HG02852 (cell line): ENCODE measurements at regions not wholly inside any gene's neighbourhood (a gene's known extent, or its start where the extent isn't known, plus 50 kb on each side); places are given as distances from the start of the nearest gene placed in this dataset.
"Not testable (repeated sequence)": the region's sequence is repeated elsewhere in the genome, so short reads cannot be mapped to it uniquely, and the experiment has no call there.

Experiments
- ATAC-seq: cut with Tn5 transposase; IDR thresholded peaks from one replicate; pipeline ENCODE4 v1.9.1; 2021; ENCODE audit warnings: mild to moderate bottlenecking, moderate library complexity; ENCODE audit not compliant: unreplicated experiment

DNA sequence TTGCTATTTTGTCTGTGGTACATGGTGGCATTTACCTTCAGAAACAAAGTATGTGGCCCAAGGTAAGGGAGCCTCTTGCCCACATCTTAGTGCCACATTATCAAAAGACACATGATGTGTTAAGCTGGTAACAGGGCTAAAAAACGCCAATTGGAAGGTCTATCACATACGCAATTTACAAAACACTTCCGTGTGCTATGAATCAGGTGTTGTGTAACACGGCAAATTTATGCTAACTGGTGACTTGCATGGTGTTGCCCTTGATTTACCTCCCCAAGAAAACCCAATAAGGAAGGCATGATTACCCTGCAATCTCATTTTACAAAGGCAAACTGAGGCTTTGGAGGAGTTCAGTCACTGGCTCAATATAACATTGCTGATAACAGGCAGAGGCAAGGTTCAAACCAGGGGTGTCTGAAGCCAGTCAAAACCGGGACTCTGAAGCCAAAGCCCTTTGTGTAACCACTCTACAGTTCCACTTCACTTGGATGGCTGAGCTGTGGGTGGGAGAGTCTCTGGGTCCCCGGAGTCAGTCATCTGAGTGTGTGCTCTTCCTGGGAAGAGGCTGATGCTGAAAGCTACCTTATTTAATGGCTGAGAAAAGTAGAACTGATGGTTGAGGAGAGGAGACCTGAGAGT lies 103.9 kb upstream of the BCL6 start:
- ATAC-seq, result no peak

DNA sequence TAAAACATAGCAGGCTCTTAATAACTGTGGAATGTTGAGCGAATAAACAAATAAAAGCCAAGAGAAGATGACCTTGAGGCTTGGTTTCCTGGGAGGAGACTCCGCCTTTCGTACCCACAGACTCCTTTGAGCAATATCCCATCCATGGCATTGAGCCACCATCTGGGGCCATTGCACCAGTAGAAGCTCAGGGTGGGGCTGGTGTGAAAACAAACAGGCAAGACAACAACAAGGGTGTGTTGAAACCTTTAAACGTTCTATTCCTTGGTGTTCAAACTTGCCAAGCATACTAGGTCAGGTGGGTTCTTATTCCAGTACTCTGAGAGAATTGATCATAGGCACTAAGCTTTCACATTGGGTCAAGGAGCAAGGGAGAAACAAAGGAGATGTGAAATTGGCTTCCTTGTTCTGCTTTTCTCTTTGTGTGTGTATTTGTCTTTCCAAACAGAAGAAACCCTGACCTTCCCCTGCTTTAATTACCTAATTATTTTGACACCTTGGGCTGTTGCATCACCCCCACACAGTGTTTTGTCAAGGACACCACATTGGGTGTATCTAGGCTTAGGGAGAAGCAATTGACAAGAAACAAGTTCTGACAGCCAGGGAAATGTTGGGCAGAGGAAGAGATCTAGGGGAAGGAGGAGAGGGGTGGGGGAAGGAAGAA lies 105.1 kb upstream of the BCL6 start:
- ATAC-seq, result no peak

DNA sequence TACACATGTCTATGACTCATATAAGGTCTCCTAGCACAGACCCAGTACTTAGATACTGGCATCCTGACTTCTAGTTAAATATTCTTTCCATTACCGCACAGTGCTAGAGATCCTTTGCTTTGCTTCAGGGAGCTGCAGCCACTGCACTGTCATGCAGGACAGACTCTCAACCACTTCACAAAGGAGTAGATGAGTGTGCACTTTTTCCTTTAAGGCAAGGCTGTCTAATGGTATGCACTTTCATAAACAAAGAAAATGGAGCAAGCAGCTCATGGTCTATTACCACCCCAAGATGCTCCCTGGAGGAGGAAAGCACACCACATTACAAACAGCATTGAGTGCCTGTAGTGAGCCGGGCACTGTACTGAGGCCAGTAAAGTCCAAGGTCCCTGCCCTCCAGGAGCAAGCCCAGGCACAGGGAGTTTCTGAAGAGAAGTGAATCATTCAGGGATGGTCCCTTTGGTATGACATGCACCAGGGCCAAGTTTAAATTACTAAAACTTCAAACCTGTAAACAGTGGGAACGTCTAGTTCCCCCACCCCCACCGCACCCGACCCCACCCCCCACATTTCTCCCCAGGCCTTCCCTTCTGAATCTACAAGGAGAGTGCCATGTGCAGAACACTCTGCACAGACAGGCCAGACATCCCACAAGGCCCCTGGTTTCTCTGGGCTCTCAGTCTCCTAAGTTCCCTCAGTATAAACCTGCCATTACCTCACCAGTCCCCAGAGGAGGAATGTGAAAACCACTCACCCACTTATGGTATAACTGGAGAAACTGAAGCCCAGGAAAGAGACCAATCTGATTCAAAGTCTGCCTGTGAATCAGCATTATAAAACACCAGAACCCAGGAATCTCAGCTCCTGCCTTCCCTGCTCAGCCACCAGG lies 107.8 kb upstream of the BCL6 start:
- no peak for ATAC-seq

DNA sequence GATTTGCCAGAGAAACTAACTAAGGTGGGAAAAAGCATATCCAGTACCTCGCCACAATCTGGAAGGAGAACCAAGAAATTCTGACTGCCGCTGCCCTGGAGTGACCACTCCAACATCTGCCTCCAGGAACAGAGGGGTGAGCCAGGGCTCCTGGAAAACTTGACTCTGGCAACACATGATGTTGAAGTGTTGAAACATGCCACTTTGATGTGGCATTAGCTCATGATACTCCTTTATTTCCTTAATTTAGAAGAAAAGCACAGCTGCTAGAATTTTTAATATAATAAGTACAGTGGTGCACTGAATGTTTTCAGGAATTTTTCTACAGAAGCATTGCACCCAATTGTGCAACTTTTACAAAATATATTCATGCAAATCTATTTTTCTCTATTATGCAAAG lies 109.9 kb upstream of the BCL6 start:
- ATAC-seq, result no peak

DNA sequence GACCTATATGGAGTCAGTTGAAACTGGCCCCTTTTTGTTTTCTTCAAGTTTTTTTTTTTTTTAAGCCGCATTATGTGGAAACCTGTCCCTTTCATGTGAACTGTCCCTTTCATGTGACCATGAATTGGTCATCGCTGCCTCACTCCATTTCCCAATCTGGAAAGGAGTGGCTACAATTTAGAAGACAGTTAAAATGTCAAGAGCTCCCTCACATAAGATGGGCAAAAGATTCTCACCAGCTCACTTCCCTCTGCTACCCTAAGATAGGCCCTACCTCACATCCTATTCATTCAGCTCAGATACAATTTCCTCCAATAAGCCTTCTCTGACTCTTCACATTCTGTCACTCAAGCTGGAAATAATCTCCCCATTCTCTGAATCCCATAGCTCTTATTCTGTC lies 111.3 kb upstream of the BCL6 start:
- no peak for ATAC-seq

DNA sequence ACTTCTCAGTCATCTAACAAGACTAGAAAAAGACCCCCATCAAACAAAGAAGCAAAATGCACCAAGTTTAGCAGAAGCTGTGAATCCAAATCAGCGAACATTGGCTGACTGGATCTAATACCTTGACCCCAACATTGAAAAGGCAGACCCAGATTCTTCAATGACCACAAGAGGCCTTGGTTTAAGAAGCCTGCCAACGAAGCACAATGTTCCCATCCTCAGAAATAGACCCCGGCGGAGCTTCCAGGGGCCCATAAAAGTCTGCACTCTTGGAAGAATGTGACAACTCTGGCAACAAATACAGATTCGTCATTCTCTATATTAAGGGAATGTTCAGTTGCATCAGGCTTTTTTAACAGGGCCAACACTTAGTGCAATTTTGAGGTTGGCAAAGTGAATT lies 112.8 kb upstream of the BCL6 start:
- ATAC-seq, result no peak

DNA sequence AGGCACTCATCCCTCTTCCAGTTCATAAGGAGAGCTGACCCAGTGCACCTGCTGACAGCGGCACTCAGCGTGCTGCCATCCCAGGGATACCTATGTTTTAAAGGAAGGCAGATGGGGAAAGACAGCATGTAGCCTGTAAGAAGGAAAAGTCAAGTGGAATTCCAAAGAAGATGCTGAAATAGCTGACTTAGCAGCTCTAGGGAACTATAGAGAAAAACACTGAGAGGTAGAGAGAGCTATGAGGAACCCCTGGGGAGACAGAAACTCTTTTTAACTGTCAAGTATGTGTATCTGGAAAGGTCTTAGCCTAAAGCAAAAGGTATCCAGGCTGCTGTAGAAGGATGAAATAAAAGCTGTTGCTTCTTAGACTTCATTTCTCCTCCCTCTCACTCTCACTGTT lies 113.4 kb upstream of the BCL6 start:
- ATAC-seq, result no peak

DNA sequence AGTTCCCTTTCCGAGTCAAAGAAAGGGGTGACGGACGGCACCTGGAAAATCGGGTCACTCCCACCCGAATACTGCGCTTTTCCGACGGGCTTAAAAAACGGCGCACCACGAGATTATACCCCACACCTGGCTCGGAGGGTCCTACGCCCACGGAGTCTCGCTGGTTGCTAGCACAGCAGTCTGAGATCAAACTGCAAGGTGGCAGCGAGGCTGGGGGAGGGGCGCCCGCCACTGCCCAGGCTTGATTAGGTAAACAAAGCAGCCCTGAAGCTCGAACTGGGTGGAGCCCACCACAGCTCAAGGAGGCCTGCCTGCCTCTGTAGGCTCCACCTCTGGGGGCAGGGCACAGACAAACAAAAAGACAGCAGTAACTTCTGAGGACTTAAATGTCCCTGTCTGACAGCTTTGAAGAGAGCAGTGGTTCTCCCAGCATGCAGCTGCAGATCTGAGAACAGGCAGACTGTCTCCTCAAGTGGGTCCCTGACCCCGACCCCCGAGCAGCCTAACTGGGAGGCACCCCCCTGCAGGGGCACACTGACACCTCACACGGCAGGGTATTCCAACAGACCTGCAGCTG lies 117.5 kb upstream of the BCL6 start:
- not testable (repeated sequence) for ATAC-seq

DNA sequence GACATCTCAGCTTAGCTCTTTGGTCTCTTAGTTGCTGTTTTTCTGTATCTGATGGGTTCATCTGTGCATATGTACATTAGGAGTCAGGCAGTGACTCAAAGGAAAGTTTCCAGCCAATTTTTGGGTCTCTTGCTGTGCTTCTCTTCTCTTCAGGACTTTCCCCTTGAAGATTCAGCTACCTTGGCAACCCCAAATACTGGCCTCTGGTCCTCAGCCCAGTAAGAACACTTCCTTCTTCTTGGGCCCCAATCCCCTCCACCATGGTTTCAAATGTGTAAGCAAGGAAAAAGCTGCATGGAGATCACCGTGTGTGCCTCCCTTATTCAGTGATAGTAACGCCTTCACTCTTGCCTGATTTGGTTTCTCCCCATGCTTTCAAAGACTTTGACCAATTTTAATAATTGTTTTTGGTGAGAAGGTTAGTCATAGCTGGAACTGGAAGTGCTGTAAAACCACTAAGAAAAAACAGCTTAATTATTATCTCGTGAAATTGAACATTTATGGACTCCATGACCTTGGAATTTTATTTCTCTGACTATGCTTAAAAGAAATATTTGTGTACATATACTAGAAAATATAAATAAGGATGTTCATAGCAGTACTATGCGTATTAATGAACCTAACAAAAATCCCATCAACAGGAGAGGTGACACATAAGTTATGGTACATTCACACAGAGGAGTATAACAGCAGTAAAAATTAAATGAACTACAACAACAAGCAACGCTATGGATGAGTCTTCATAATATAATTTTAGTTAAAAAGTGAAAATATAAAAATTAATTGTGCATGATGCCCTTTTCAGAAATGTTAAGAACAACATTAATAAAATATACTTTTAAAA lies 125.3 kb upstream of the BCL6 start:
- peak; percentile 70 for ATAC-seq

DNA sequence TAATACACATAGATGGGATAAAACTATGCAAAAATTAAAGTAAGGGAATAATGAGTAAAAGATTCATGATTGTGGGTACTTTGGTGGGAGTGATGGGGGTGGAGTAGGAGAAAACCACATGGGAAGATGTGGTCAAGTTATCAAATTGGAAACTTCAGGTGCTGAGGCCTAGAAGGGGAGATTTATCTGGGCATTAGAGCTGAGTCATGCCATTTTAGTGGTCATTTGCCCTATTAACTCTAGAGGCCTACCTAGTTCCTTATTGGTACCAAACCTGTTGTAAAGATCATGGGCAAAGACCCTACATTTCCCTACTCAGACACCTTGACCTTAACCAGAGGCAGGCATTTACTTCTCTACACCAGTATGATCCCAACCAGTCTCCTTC lies 125.9 kb upstream of the BCL6 start:
- no peak for ATAC-seq

DNA sequence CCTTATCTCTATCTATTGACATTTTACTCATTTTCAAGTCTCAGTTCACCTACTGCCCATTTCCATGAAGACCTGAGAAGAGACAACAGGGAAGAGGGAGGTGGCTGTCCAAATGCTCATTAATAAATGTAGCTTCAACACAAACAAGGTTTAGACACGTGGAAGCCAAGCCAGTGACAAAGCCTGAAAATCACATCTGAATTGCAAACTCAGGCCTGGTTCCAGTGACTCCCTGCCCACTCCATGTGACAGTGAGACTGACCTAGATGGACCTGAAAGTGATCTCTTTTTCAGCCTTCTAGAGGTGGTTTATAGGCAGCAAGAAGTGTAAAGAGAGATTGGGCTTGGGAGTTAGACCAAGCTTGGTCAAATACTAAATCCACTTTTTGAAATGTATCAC lies 126.6 kb upstream of the BCL6 start:
- no peak for ATAC-seq

DNA sequence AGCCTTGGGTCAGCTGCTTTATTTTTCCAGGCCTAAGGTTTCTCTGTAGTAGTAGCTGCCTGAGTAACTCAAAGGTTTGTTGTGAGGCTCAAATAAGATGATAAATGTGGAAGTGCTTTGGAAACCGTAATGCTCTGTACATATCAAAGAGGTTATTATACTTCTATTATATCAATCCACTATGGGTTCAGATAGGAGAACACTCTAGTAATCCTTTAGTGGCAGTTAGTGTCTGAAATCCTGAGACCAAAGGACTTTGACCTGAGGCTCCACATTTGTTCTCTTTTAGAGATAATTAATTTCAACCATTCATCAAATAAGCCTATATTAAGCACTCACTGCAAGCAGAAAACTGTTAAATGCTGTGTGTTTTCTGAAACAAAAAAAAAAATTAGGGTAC lies 128.6 kb upstream of the BCL6 start:
- ATAC-seq, result no peak

DNA sequence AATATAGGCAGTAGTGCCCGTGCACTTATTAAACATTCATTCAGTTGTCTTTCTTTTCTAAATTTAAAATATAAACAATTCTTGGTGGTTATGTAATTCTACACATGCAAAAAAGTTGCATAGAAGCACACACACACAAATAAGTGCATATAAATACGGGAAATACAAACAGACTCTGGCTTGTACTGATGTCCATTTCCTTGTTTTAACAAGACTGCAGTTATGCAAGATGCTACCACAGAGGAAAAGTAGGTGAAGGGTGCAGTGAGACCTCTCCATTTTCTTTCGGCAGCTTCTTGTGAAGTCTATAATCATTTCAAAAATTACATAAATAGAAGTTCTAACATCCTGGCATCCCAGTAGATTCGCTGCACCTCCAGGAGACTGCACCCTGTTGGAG lies 130.6 kb upstream of the BCL6 start:
- ATAC-seq, result no peak

DNA sequence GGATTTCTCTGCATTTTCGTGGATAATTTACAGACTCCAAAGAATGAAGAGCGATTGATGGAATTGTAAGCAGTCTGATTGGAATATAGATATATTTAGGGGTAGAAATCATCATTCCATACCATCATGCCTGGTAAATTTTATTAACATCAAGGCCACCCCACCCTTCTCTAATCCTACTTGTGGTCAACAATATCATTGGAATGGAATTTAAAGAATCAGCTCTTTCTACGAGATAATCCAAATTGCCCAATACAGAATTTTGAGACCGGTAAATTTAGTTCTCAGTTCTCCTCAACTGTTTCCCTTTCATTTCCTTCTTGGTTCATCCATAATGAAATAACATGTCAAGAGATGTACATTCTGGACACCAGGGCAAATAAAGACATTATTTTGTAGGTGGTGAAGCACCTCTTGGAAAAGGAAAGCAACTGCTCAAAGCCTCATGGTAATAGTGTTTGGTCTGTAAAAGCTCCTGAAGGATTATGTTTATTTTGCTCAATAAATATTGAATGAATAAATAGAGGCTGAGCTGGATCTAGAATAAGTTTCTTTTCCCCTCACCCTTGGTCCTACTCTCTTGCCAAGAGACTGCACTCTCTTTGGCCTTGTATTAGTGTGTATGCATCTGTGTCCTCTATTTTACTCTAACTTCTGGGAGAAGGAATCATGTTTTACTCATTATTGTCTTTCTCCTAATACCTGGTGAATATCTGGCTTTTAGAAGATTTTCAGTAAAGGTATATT lies 133.7 kb upstream of the BCL6 start:
- no peak for ATAC-seq

DNA sequence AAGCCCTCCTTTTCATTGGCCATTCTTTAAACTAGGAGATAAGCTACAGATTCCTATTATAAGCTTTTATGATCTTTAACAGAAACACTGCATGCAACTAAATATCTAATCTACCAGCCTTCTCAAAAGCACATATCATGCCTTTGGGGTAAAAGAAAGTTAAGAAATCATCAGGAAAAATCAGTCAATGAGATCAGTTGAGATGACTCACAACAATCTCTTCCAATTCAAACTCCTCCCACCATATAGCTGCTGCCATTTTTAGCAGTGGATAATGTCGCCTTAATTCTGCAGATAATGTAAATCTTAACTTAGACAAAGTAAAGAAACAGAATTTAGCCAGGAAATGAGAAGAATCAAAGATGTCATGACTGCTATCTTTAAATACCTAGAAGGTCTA lies 135.2 kb upstream of the BCL6 start:
- ATAC-seq, result no peak

DNA sequence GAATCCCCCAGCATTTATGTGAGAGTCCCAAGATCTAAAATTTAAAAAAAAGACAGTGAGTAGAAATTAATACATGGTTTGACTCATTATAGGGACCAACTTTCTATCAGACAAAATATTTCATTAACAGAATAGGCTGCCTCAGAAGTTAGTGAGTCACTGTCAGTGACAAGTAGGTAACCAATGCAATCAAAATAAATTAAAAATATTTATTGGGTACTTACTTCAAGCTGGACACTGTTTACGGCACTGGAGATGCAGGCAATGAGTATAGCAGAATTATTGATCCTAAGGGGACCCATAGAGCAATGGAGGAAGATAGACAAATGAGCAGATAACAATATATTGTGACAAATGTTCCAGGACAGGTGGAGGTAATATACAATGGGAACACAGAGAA lies 135.6 kb upstream of the BCL6 start:
- ATAC-seq, result no peak

DNA sequence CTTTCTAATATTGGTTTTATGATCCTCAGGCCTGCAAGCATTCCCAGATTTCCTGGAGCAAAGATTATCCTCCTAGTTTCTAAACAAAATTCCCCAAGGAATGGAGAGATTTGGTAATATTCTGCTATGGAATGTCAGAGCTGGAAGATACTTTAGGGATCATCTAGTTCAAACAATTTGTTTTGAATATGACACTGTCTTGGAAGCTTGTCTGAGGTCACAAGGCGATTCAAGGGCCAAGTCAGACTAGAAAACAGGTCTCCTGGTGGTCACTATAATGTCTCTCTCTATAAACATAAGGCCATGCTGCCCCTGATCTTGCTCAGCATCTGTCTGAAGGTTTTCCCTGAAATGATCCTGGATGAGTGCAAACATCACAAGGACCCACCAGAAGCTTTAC lies 143.4 kb upstream of the BCL6 start:
- ATAC-seq, result no peak

DNA sequence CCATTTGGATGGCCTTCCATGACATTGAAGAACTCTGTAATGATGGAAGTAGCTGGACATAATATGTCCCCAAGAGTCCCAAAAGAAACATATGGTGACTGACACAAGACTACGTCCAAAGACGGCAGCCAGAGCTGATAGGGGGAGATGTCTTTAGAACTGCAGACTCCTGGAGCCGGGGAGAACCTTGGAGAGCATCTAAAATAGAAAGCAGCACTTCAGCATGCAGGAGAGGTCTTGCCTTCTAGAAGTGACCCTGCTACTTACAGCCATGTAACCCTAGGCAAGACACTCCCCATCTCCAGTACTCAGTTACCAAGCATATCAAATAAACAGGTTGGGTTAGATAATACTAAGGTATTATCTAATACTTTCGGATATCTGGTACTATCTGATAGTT lies 143.8 kb upstream of the BCL6 start:
- ATAC-seq, result no peak

DNA sequence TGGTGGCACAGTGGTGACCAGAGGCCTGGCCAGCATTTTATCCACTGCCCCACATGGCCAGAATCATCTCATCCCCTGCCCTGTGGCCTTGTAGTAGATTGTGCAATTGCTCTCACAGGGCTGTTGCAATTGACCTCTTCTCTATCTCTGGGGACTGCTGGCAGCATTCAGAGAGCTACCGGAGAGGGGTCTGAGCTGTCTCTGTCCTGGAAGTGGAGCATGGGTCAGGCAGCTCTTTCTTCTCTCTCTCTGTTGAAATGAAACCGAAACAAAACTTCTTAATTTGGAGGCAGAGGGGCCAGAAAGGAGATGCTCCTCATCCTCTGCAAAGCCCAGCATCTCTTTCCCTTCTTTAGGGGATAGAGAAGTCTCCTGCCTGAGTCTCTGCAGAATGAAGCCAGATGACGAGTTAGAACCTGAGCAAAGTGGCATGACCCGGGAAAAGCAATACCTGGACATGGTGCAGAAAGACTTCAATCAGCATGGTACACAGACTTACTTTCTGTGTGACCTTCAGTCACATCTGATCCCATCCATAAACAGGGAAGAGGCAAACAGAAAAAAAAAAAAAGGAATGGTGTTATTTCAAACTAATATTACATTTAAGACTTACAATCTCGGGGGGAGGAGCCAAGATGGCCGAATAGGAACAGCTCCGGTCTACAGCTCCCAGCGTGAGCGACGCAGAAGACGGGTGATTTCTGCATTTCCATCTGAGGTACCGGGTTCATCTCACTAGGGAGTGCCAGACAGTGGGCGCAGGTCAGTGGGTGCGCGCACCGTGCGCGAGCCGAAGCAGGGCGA lies 144.5 kb upstream of the BCL6 start:
- ATAC-seq, result no peak
